ENCODE measurements at regions not wholly inside any gene's neighbourhood (a gene's known extent, or its start where the extent isn't known, plus 50 kb on each side); places are given as distances from the start of the nearest gene placed in this dataset.

DNA sequence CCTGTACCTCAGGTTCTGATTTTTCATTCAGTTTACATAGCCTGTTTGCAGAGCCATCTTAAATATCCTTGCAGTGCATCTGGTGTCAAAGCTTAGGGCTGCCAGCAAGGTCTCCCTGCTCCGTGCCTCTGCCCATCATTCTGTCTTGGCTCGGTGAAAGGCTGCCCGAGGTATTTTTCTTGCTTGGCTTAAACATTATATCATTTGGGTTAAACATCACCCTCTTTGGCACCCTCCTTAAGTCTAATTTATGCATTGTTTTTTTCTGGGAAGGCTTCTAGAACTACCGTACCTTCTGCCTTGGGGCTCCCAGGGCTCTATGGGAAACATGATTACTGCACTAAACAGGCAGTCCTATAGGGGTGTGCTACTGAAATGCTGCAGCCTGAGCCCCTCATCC lies 158.6 kb upstream of the CELF4 start:
- Mint-ChIP-seq H3K4me3 (no peak overlapping the region), H3K27ac (no peak overlapping the region), H3K27me3 (ENCODE audit: insufficient read depth, low read depth) (peaks cover 5% of the 10 kb centered on the region), H3K9me3 (no peaks in the 10 kb centered on the region), H3K36me3 (no peaks in the 10 kb centered on the region), H3K4me1 (no peaks in the 10 kb centered on the region)
- H3K27ac ChIP-seq: no peak overlapping the region
- H3F3A ChIP-seq (ENCODE audit: low read depth): no peaks in the 10 kb centered on the region
- TF ChIP-seq EZH2 (IDR thresholded peaks at IDR 0.05): no peak
- no peak for TF ChIP-seq EZH2phosphoT487 (IDR thresholded peaks at IDR 0.05)
- H3K9ac ChIP-seq: no peak overlapping the region
- H4K20me1 ChIP-seq (ENCODE audit: low read depth): no peaks in the 10 kb centered on the region
- no peak overlapping the region for H3K4me2 ChIP-seq
- no peaks in the 10 kb centered on the region for H3K27me3 ChIP-seq
- H3K79me2 ChIP-seq (ENCODE audit: low read depth): no peaks in the 10 kb centered on the region
- no peak overlapping the region for H3K4me3 ChIP-seq
- H3K9me3 ChIP-seq (ENCODE audit: low read depth): no peaks in the 10 kb centered on the region
- H2AFZ ChIP-seq (replicated peaks): no peak overlapping the region
- H3K4me1 ChIP-seq: no peaks in the 10 kb centered on the region
- H3K36me3 ChIP-seq: no peaks in the 10 kb centered on the region
- no peak for DNase-seq (ENCODE audit: low spot score)

DNA sequence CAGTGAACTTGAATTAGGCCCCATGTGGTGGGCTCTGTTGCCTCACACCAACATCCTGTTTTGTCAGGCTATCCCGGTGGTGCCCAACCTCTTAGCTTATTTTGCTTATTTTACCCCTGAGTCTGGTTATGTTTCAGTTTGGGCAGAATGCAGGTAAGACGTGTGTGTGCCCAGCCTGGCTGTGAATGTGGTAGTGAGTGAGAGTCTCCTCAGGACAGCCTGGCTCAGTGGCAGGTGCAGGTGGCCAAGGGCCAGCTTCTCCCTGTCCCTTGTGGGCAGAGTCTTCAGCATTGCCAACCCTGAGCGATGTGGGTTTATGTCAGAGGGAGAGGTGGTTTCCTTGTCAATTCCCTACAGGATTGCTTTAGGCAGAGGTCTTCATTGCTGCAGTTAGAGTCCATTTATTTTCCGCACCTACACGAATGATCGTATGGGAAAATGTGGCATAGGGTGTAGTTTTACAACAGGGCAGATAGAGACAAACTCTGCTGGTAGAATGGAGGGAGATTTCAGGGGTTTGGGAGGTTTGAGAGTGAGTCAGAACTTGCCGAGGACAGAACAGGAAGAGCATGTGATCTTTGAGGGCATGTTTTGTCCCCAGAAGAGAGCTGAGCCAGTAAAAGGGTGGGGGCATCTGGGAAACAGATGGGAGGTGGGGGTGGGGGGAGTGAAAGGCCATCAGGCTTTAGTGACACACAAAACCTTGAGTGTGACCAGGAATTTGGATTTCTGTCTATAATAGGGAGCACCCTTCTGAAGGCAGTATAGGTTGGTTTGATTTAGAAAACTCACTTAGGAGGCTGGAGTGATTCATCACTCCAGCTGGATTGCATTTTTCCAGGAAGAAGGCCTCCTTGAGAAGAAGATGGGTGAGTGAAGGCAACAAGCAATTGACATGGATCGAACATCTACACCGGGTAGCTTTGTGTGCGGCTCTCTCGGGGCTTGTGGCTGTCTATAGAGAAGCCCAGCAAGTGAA lies 156.2 kb upstream of the CELF4 start:
- Histone ChIP-seq H3K79me2 (ENCODE audit: low read depth) (no peaks in the 10 kb centered on the region), H3K27me3 (no peaks in the 10 kb centered on the region), H3K36me3 (no peaks in the 10 kb centered on the region), H3K9me3 (ENCODE audit: low read depth) (no peaks in the 10 kb centered on the region), H3K27ac (no peak overlapping the region), H3F3A (ENCODE audit: low read depth) (no peaks in the 10 kb centered on the region), H3K4me3 (no peak overlapping the region), H2AFZ (replicated peaks) (no peak overlapping the region), H3K9ac (no peak overlapping the region), H4K20me1 (ENCODE audit: low read depth) (no peaks in the 10 kb centered on the region), H3K4me2 (no peak overlapping the region), H3K4me1 (no peaks in the 10 kb centered on the region)
- Mint-ChIP-seq H3K27ac (no peak overlapping the region), H3K4me1 (no peaks in the 10 kb centered on the region), H3K9me3 (no peaks in the 10 kb centered on the region), H3K36me3 (no peaks in the 10 kb centered on the region), H3K4me3 (no peak overlapping the region), H3K27me3 (ENCODE audit: insufficient read depth, low read depth) (peaks cover 3% of the 10 kb centered on the region)
- TF ChIP-seq EZH2 (IDR thresholded peaks at IDR 0.05): no peak
- TF ChIP-seq EZH2phosphoT487 (IDR thresholded peaks at IDR 0.05): no peak
- TF ChIP-seq, protein P1, sequence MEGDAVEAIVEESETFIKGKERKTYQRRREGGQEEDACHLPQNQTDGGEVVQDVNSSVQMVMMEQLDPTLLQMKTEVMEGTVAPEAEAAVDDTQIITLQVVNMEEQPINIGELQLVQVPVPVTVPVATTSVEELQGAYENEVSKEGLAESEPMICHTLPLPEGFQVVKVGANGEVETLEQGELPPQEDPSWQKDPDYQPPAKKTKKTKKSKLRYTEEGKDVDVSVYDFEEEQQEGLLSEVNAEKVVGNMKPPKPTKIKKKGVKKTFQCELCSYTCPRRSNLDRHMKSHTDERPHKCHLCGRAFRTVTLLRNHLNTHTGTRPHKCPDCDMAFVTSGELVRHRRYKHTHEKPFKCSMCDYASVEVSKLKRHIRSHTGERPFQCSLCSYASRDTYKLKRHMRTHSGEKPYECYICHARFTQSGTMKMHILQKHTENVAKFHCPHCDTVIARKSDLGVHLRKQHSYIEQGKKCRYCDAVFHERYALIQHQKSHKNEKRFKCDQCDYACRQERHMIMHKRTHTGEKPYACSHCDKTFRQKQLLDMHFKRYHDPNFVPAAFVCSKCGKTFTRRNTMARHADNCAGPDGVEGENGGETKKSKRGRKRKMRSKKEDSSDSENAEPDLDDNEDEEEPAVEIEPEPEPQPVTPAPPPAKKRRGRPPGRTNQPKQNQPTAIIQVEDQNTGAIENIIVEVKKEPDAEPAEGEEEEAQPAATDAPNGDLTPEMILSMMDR (IDR thresholded peaks at IDR 0.05): no peak
- DNase-seq (ENCODE audit: low spot score): no peak

DNA sequence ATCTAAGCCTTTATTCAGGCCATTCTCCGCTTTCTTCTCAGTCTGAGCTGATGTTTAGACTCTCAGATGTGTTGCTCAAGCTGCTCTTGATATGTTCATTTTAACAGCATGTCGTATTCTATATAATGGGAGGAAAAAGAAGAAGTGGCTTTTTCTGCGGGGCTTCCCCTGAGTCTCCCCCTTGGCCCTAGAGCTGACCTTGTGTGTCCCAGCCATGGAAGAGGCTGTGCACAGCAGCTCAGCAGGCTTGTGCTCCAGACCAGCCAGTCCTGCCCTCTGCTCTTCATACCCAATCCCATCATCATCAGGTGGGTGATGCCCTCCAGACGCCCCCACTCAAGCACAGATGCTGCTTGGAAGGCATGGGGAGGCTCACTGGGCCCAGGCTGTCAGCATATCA lies 155.1 kb upstream of the CELF4 start:
- H3K9me3 ChIP-seq (ENCODE audit: low read depth): no peaks in the 10 kb centered on the region
- no peaks in the 10 kb centered on the region for H4K20me1 ChIP-seq (ENCODE audit: low read depth)
- H3K36me3 ChIP-seq: no peaks in the 10 kb centered on the region
- H2AFZ ChIP-seq (replicated peaks): no peak overlapping the region
- H3K27me3 ChIP-seq: no peaks in the 10 kb centered on the region
- H3F3A ChIP-seq (ENCODE audit: low read depth): no peaks in the 10 kb centered on the region
- H3K9ac ChIP-seq: no peak overlapping the region
- no peak for DNase-seq (ENCODE audit: low spot score)
- peaks cover 3% of the 10 kb centered on the region for H3K27me3 Mint-ChIP-seq (ENCODE audit: insufficient read depth, low read depth)
- H3K36me3 Mint-ChIP-seq: no peaks in the 10 kb centered on the region
- no peaks in the 10 kb centered on the region for H3K4me1 ChIP-seq
- no peak overlapping the region for H3K4me3 Mint-ChIP-seq
- H3K4me2 ChIP-seq: no peak overlapping the region
- H3K9me3 Mint-ChIP-seq: no peaks in the 10 kb centered on the region
- H3K27ac Mint-ChIP-seq: no peak overlapping the region
- no peaks in the 10 kb centered on the region for H3K79me2 ChIP-seq (ENCODE audit: low read depth)
- H3K4me1 Mint-ChIP-seq: peaks cover under 1% of the 10 kb centered on the region
- H3K27ac ChIP-seq: no peak overlapping the region
- TF ChIP-seq, protein P1 (IDR thresholded peaks at IDR 0.05): no peak
- no peak for TF ChIP-seq EZH2phosphoT487 (IDR thresholded peaks at IDR 0.05)
- no peak for TF ChIP-seq EZH2 (IDR thresholded peaks at IDR 0.05)
- no peak overlapping the region for H3K4me3 ChIP-seq

DNA sequence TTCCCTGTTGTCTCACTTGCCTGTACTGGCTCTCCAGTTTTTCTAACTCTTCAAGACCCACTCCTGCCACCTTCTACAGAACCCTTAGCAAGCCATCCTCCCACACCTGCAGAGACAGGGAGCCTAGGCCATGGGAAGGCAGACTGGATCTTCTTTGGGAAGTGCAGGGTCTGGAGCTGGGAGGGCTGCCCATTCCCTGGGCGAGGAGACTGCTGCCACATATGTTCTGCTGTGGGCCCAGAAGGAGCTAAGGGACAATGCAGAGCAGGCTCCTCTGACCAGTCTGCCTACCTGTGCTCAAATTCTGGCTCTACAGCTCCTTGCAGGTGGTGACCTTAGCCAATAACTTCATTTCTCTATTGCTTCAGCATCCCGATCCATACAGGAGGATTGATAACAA lies 152.1 kb upstream of the CELF4 start:
- H3K36me3 Mint-ChIP-seq: no peaks in the 10 kb centered on the region
- no peak for TF ChIP-seq EZH2 (IDR thresholded peaks at IDR 0.05)
- TF ChIP-seq, protein P1 (IDR thresholded peaks at IDR 0.05): no peak
- no peak for TF ChIP-seq EZH2phosphoT487 (IDR thresholded peaks at IDR 0.05)
- Histone ChIP-seq H3K36me3 (no peaks in the 10 kb centered on the region), H3K4me2 (no peak overlapping the region), H4K20me1 (ENCODE audit: low read depth) (no peaks in the 10 kb centered on the region), H3K27me3 (no peaks in the 10 kb centered on the region), H3K9ac (no peak overlapping the region), H2AFZ (replicated peaks) (no peak overlapping the region), H3K4me3 (no peak overlapping the region), H3K79me2 (ENCODE audit: low read depth) (no peaks in the 10 kb centered on the region), H3K9me3 (ENCODE audit: low read depth) (no peaks in the 10 kb centered on the region), H3K27ac (no peak overlapping the region), H3F3A (ENCODE audit: low read depth) (no peaks in the 10 kb centered on the region), H3K4me1 (no peaks in the 10 kb centered on the region)
- no peak overlapping the region for H3K27ac Mint-ChIP-seq
- H3K27me3 Mint-ChIP-seq (ENCODE audit: insufficient read depth, low read depth): peaks cover under 1% of the 10 kb centered on the region
- no peak for DNase-seq (ENCODE audit: low spot score)
- no peaks in the 10 kb centered on the region for H3K9me3 Mint-ChIP-seq
- H3K4me1 Mint-ChIP-seq: peaks cover 6% of the 10 kb centered on the region
- no peak overlapping the region for H3K4me3 Mint-ChIP-seq
